OCI-LY7 (cell line): ENCODE measurements at regions not wholly inside any gene's neighbourhood (a gene's known extent, or its start where the extent isn't known, plus 50 kb on each side); places are given as distances from the start of the nearest gene placed in this dataset.

Experiments
- BruUV-seq: library from RNA; stranded (reverse); fragments of 400-500 nt; replicated peaks from 2 replicates; lab custom pipeline; 2021; lab: Mats Ljungman, UMichigan
- CTCF ChIA-PET: fragments of 300-600 bp; sonication (Branson Sonifier 250); formaldehyde crosslinking; loops from one replicate; lab custom pipeline; 2022; ENCODE audit warnings: antibody characterized with exemption; ENCODE audit not compliant: unreplicated experiment; lab: Charles Lee
- POLR2A ChIA-PET: fragments of 300-600 bp; sonication (Branson Sonifier 250); formaldehyde crosslinking; loops from one replicate; lab custom pipeline; 2022; ENCODE audit warnings: antibody characterized with exemption; lab: Charles Lee
- DNase-seq: peaks from one replicate; pipeline ENCODE4 v3.0.0-alpha.2; 2015; ENCODE audit warnings: low spot score
- H2AFZ ChIP-seq: fragments of 200-600 bp; sonication (generic), shearing (Covaris generic); 2 replicates; pipeline ENCODE4 v1.6.1; 2014; ENCODE audit warnings: mild to moderate bottlenecking, antibody characterized with exemption, low read length, moderate library complexity
- H3K27ac ChIP-seq: fragments of 200-600 bp; sonication (generic); 2 replicates; pipeline ENCODE4 v1.5.1; 2014; ENCODE audit warnings: mixed run types, low read depth, mild to moderate bottlenecking, moderate library complexity, low read length, inconsistent platforms; ENCODE audit not compliant: poor library complexity, severe bottlenecking
- H3K36me3 ChIP-seq: fragments of 200-600 bp; sonication (generic); 2 replicates; pipeline ENCODE4 v1.6.1; 2014; ENCODE audit warnings: mild to moderate bottlenecking, antibody characterized with exemption, low read length, moderate library complexity, mixed read lengths; ENCODE audit not compliant: insufficient read depth
- H3K4me1 ChIP-seq: fragments of 200-600 bp; sonication (generic); 2 replicates; pipeline ENCODE4 v1.5.1; 2014; ENCODE audit warnings: mild to moderate bottlenecking, low read length; ENCODE audit not compliant: insufficient read depth, poor library complexity, severe bottlenecking
- H3K4me2 ChIP-seq: fragments of 200-600 bp; sonication (generic); 2 replicates; pipeline ENCODE4 v1.6.1; 2014; ENCODE audit warnings: mild to moderate bottlenecking, low read length
- H3K4me3 ChIP-seq: fragments of 200-600 bp; sonication (generic); 2 replicates; pipeline ENCODE4 v1.5.1; 2014; ENCODE audit warnings: mild to moderate bottlenecking, low read depth, low read length; ENCODE audit not compliant: poor library complexity, severe bottlenecking
- H3K79me2 ChIP-seq: fragments of 200-600 bp; sonication (generic); 2 replicates; pipeline ENCODE4 v1.6.1; 2016; ENCODE audit warnings: low read depth, mild to moderate bottlenecking, low read length, moderate library complexity, mixed read lengths; ENCODE audit not compliant: insufficient read depth
- H3K9me2 ChIP-seq: fragments of 200-600 bp; sonication (generic); 2 replicates; pipeline ENCODE4 v1.6.1; 2016; ENCODE audit warnings: mild to moderate bottlenecking, low read length, mixed read lengths; ENCODE audit not compliant: insufficient read depth
- H3K9me3 ChIP-seq: fragments of 200-600 bp; sonication (generic); 2 replicates; pipeline ENCODE4 v1.6.1; 2014; ENCODE audit warnings: mild to moderate bottlenecking, mixed run types, low read length, mixed read lengths
- H4K20me1 ChIP-seq: fragments of 200-600 bp; sonication (generic); 2 replicates; pipeline ENCODE4 v1.6.1; 2014; ENCODE audit warnings: mild to moderate bottlenecking, antibody characterized with exemption, low read length, moderate library complexity, mixed read lengths; ENCODE audit not compliant: insufficient read depth
- EZH2phosphoT487 ChIP-seq: fragments of 200-600 bp; sonication (generic); IDR thresholded peaks from 2 replicates; pipeline ENCODE4 v1.6.1; 2018; ENCODE audit warnings: low read depth, borderline replicate concordance, mild to moderate bottlenecking, mixed run types, antibody characterized with exemption, low read length, moderate library complexity, mixed read lengths
- intact Hi-C: fragments of 100-400 bp; cut with micrococcal nuclease; formaldehyde crosslinking; loops from one replicate; pipeline ENCODE4 v1.10.0; 2022; ENCODE audit not compliant: unreplicated experiment
- TF ChIP-seq, protein P1 (sequence below): fragments of 200-600 bp; sonication (generic); conservative IDR thresholded peaks from 2 replicates; pipeline ENCODE4 v1.5.1; 2014; ENCODE audit warnings: mild to moderate bottlenecking, antibody characterized with exemption, low read length, moderate library complexity, mixed read lengths

GRCh38 chr5:135235551-135236227 is 163.3 kb downstream of the MACROH2A1 start:
- Histone ChIP-seq H3K4me3 (no peak overlapping the region), H3K4me2 (no peak overlapping the region), H2AFZ (no peak overlapping the region), H3K79me2 (no peaks in the 10 kb centered on the region), H3K27ac (no peak overlapping the region), H3K4me1 (no peaks in the 10 kb centered on the region), H3K9me2 (no peaks in the 10 kb centered on the region), H3K36me3 (no peaks in the 10 kb centered on the region), H4K20me1 (no peaks in the 10 kb centered on the region), H3K9me3 (no peaks in the 10 kb centered on the region)
- intact Hi-C loops = no loop called here
- DNase-seq = no peak
- POLR2A ChIA-PET = interaction anchor here (0.6 kb wide), 1 partner anchor 11 kb away, joined by 4 read pairs; no protein-coding TSS in a partner anchor
- CTCF ChIA-PET = no interaction called here
- TF ChIP-seq, protein P1, sequence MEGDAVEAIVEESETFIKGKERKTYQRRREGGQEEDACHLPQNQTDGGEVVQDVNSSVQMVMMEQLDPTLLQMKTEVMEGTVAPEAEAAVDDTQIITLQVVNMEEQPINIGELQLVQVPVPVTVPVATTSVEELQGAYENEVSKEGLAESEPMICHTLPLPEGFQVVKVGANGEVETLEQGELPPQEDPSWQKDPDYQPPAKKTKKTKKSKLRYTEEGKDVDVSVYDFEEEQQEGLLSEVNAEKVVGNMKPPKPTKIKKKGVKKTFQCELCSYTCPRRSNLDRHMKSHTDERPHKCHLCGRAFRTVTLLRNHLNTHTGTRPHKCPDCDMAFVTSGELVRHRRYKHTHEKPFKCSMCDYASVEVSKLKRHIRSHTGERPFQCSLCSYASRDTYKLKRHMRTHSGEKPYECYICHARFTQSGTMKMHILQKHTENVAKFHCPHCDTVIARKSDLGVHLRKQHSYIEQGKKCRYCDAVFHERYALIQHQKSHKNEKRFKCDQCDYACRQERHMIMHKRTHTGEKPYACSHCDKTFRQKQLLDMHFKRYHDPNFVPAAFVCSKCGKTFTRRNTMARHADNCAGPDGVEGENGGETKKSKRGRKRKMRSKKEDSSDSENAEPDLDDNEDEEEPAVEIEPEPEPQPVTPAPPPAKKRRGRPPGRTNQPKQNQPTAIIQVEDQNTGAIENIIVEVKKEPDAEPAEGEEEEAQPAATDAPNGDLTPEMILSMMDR = no peak
- no peak for TF ChIP-seq EZH2phosphoT487
- no TSS peak for BruUV-seq

DNA sequence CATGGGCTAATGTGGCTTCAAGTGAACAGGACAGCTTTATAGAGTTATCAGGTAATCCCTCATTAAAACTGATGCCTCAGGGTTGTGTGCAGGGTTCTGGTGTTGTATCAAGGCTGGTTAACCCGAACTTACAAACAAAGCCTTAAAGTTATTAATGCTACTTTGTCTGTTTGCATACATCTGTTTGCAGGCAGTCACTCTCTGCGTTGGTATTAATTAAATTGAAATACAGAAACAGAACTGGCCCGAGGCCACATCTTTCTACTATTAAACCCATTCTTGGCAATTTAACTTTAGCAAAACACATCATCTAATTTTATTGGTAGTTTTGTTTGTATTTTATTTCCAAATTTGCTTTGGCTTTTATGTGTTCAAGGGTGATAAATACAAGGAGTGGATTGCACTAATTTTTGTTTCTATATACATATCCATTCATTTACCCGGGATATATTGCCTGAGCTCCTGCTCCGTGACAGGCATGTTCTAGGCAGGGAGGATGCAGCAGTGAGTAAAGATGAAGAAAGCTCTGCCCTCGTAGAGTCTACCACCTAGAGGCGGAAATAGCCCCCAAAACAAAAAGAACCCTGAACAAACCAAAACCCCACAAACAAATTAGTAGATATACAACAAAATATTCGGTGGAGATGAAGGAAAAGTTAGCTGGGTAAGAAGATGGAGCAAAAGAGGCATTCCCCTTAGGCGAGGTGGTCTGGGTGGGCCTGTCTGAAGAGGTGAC is 164.2 kb downstream of the MACROH2A1 start:
- Histone ChIP-seq H3K9me3 (no peaks in the 10 kb centered on the region), H3K4me2 (no peak overlapping the region), H3K9me2 (no peaks in the 10 kb centered on the region), H4K20me1 (no peaks in the 10 kb centered on the region), H3K36me3 (no peaks in the 10 kb centered on the region), H3K4me3 (no peak overlapping the region), H3K27ac (no peak overlapping the region), H3K4me1 (no peaks in the 10 kb centered on the region), H2AFZ (no peak overlapping the region), H3K79me2 (no peaks in the 10 kb centered on the region)
- BruUV-seq = no TSS peak
- DNase-seq = no peak
- CTCF ChIA-PET = no interaction called here
- POLR2A ChIA-PET = interaction anchor here (0.6 kb wide), 1 partner anchor 10 kb away, joined by 4 read pairs; no protein-coding TSS in a partner anchor
- intact Hi-C loops = no loop called here
- no peak for TF ChIP-seq EZH2phosphoT487
- TF ChIP-seq, protein P1 = no peak

GRCh38 chr5:135234242-135234641 is 164.8 kb downstream of the MACROH2A1 start:
- ChIA-PET CTCF (no interaction called here), POLR2A (no interaction called here)
- Histone ChIP-seq H2AFZ (no peak overlapping the region), H3K4me3 (no peak overlapping the region), H3K36me3 (no peaks in the 10 kb centered on the region), H3K9me3 (no peaks in the 10 kb centered on the region), H3K27ac (no peak overlapping the region), H3K79me2 (no peaks in the 10 kb centered on the region), H3K9me2 (no peaks in the 10 kb centered on the region), H3K4me2 (no peak overlapping the region), H4K20me1 (no peaks in the 10 kb centered on the region), H3K4me1 (no peaks in the 10 kb centered on the region)
- no TSS peak for BruUV-seq
- TF ChIP-seq EZH2phosphoT487 = no peak
- TF ChIP-seq, protein P1 = no peak
- DNase-seq = no peak
- intact Hi-C loops = no loop called here
